Bronchial epithelial cell (primary cell): ENCODE measurements at regions not wholly inside any gene's neighbourhood (a gene's known extent, or its start where the extent isn't known, plus 50 kb on each side); places are given as distances from the start of the nearest gene placed in this dataset.

Source experiments
- DNase-seq: peaks from one replicate; pipeline ENCODE4 v3.0.0-alpha.2; 2010; ENCODE audit warnings: low read depth
- FAIRE-seq: peaks from 2 replicates; lab custom pipeline; 2011; peaks lifted over from hg19 to GRCh38; lab: Jason Lieb, UNC
- H3K27me3 ChIP-seq: 2 replicates; pipeline ENCODE4 v1.5.1; 2011; ENCODE audit warnings: low read length; ENCODE audit not compliant: control insufficient read depth, insufficient read depth
- H3K36me3 ChIP-seq: 2 replicates; pipeline ENCODE4 v1.5.1; 2011; ENCODE audit warnings: low read length; ENCODE audit not compliant: control insufficient read depth, insufficient read depth
- H3K4me3 ChIP-seq: 2 replicates; pipeline ENCODE4 v1.5.1; 2011; ENCODE audit warnings: mild to moderate bottlenecking, low read depth, low read length, control low read depth
- TF ChIP-seq, protein P1 (sequence below): IDR thresholded peaks from 2 replicates; pipeline ENCODE4 v1.5.1; 2011; ENCODE audit warnings: mild to moderate bottlenecking, moderate library complexity, low read length, control low read depth, inconsistent platforms; ENCODE audit not compliant: insufficient read depth, severe bottlenecking

DNA sequence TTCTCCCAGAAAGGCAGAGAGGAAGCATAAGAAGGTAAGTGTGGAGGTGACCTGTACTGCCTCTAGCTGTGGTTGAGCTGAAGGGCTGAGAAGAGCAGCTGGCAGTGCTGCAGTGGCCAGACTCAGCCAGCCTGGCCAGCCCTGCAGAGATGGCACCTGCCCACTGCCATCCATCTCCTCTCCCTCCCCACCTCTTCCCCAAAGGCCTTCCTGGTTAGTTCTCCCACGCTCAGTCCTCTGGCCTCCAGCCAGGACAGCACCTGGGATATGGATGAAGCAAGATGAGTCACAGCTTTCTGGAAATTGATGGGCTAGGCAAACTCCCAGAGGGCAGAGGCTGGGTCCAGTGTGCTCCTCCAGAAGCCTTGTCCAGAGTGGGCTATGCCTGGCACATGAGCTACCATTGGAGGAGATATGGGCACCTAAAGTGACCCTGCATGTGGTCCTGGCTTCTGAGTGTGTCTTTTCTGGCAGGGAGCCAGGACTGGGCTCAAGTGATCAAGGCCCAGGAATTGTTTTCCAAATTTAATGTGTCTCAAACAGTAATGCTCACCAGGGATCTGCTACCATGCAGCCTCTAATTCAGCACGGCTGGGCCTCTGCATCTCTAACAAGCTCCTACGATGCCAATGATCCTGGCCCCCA is 81.0 kb upstream of the CACUL1 start:
- FAIRE-seq (peak; percentile 68), DNase-seq (peak; percentile 97)
- Histone ChIP-seq H3K27me3 (no peaks in the 10 kb centered on the region), H3K36me3 (no peaks in the 10 kb centered on the region), H3K4me3 (no peak overlapping the region)
- TF ChIP-seq, protein P1, sequence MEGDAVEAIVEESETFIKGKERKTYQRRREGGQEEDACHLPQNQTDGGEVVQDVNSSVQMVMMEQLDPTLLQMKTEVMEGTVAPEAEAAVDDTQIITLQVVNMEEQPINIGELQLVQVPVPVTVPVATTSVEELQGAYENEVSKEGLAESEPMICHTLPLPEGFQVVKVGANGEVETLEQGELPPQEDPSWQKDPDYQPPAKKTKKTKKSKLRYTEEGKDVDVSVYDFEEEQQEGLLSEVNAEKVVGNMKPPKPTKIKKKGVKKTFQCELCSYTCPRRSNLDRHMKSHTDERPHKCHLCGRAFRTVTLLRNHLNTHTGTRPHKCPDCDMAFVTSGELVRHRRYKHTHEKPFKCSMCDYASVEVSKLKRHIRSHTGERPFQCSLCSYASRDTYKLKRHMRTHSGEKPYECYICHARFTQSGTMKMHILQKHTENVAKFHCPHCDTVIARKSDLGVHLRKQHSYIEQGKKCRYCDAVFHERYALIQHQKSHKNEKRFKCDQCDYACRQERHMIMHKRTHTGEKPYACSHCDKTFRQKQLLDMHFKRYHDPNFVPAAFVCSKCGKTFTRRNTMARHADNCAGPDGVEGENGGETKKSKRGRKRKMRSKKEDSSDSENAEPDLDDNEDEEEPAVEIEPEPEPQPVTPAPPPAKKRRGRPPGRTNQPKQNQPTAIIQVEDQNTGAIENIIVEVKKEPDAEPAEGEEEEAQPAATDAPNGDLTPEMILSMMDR, result peak; percentile 7

DNA sequence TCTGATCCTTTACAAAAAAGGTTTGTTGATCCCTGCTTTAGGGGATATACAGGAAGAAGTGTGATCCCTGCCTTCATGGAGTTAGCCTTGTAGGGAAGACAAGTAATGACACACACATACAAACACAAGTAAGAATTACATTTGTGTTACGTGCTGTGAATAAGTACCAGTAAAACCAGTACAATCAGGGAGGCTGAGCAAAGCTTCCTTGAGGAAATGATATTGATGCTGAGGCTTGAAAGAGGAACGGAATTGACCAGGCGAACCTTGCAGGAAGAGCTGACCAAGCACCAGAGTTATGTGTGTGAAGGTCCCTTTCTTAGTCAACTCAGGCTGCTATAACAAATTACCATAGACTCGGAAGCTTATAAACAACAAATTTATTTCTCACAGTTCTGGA is 83.6 kb upstream of the CACUL1 start:
- H3K27me3 ChIP-seq, result no peaks in the 10 kb centered on the region
- TF ChIP-seq, protein P1, result no peak
- FAIRE-seq (no peak), DNase-seq (peak; percentile 37)
- H3K36me3 ChIP-seq, result no peaks in the 10 kb centered on the region
- H3K4me3 ChIP-seq, result no peak overlapping the region

DNA sequence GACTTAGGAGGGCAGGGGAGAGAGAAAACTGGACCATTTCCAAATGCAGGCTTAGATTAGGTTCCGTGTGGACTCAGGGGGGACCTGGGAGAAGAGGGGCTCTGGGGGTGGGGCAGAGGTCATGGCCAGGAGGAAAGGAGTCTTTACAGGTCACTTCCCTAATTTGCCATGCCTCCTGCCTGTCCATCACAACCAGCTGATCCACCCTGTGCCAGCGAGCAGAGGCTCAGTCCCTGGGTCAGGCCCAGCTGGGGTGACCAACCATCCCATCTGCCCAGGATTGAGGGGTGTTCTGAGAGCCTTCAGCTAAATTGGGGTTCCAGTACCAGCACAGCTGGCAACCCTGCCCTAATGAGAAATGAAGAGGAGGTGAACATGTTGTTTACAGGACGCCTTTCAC is 84.6 kb upstream of the CACUL1 start:
- H3K27me3 ChIP-seq, result no peaks in the 10 kb centered on the region
- no peak for FAIRE-seq
- H3K36me3 ChIP-seq, result no peaks in the 10 kb centered on the region
- TF ChIP-seq, protein P1, result no peak
- H3K4me3 ChIP-seq, result no peak overlapping the region
- no peak for DNase-seq

DNA sequence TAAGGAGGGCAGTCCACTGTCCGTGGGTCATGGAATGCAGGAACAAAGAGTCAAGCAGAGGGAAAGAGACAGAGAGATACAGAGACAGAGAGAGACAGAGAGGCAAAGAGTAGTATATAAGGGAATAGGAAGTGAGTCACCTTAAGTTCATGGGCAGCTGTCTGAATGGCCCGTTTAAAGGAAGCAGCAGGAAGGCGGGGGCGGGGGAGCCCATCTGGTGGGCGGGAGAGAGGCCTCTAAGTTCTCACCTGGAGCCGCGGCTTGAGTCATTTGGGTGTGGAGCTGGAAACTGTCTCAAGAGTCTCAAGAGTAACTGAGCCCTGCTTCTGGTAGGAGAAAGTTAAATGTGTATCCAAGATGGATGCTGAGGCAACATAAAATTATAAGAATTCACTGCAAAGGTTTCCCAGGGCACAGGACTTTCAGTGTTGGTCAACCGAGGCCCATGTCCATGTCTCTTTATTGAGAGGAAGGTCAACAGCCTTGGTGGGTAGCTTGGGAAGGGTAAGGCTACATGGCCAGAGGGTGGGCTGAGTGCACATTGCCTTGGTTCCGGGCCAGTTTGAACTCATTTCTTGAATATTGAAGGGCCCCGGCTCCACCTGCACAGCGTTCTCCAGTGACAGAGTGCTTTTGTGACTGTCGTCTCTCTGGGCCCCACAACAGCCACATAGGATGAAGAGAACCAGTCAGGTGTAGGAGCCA is 85.5 kb upstream of the CACUL1 start:
- TF ChIP-seq, protein P1, result no peak
- no peaks in the 10 kb centered on the region for H3K36me3 ChIP-seq
- peak; percentile 80 for FAIRE-seq
- peak; percentile 96 for DNase-seq
- H3K4me3 ChIP-seq, result no peak overlapping the region
- no peaks in the 10 kb centered on the region for H3K27me3 ChIP-seq

DNA sequence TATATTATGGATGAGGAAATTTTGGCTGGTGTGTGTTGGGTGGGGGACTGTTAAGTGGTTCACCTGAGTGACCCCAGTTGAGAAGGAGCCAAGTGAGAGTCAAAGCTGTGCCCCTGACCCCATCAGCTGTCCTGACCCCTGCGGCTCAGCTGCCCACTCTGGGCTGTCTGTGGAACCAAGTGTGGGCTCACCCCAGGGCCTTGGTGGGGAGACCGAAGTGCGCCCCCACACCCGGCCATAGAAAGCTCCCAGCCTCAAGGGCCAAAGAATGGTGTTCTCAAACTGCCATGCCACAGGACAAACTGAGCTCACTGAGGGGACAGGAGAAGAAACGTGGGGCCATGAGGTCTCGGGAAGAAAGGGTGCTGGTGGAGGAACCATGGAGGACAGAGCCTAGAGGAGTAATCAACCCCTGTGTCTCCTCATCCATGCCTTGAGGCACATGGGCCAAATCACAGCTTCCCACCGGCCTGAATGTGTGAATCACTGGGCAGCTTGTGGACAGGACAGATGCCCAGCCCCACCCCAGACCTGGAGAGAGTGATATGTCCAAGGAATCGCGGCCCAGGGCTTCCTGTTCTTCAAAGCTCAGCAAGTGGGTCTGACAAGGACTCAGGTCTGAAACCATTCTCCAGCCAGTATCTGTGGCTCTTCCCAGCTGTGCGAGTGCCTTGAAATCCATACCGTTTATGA is 86.2 kb upstream of the CACUL1 start:
- FAIRE-seq (no peak), DNase-seq (no peak)
- TF ChIP-seq, protein P1, result no peak
- no peak overlapping the region for H3K4me3 ChIP-seq
- H3K27me3 ChIP-seq, result no peaks in the 10 kb centered on the region
- H3K36me3 ChIP-seq, result no peaks in the 10 kb centered on the region
